Body of pancreas (tissue), 4 donors: ENCODE measurements at regions not wholly inside any gene's neighbourhood (a gene's known extent, or its start where the extent isn't known, plus 50 kb on each side); places are given as distances from the start of the nearest gene placed in this dataset.

Experiments
- POLR2A ChIP-seq, 3 donors: fragments of 450-650 bp; IDR thresholded peaks; one replicate each; pipeline ENCODE4 v1.6.1; 2016; ENCODE audit warnings: antibody characterized with exemption in 3 of 3, mild to moderate bottlenecking in 2 of 3
- TF ChIP-seq, protein P1 (sequence below), 7 experiments: fragments of 450-650 bp in 4 of 7; fragments of 200-600 bp in 3 of 7; sonication (generic) in 3 of 7; IDR thresholded peaks; one replicate each; pipeline ENCODE4 v1.5.1; 2016 to 2019; ENCODE audit warnings: antibody characterized with exemption in 7 of 7

DNA sequence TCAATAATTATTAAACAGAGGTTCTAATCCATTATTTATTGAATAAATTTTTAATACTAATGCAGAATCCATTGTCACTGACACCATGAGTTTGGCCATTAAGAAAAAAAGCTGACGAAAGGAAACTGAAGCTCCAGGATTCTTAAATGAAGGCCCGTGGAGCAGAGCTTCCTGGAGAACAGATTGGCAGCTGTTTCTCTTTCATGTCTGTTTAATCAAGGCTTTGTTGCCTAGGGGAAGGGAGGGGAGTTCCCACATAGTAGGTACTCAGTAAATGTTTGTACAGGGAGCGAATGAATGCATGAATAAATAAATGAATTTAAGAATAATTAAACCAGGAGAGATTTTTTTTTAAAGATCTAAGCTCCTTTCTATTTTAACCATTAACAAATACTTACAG lies 315.1 kb upstream of the KLHL29 start:
- TF ChIP-seq, protein P1, sequence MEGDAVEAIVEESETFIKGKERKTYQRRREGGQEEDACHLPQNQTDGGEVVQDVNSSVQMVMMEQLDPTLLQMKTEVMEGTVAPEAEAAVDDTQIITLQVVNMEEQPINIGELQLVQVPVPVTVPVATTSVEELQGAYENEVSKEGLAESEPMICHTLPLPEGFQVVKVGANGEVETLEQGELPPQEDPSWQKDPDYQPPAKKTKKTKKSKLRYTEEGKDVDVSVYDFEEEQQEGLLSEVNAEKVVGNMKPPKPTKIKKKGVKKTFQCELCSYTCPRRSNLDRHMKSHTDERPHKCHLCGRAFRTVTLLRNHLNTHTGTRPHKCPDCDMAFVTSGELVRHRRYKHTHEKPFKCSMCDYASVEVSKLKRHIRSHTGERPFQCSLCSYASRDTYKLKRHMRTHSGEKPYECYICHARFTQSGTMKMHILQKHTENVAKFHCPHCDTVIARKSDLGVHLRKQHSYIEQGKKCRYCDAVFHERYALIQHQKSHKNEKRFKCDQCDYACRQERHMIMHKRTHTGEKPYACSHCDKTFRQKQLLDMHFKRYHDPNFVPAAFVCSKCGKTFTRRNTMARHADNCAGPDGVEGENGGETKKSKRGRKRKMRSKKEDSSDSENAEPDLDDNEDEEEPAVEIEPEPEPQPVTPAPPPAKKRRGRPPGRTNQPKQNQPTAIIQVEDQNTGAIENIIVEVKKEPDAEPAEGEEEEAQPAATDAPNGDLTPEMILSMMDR (IDR thresholded peaks at IDR 0.05), result no peak
- no peak for TF ChIP-seq POLR2A (IDR thresholded peaks at IDR 0.05)
